Heart right ventricle (tissue), 16 donors: ENCODE measurements at regions not wholly inside any gene's neighbourhood (a gene's known extent, or its start where the extent isn't known, plus 50 kb on each side); places are given as distances from the start of the nearest gene placed in this dataset.

Experiments used
- ATAC-seq, 8 donors: fragments of 200-7000 bp; cut with Tn5 transposase; one replicate each; pipeline ENCODE4 v1.9.1; 2020; ENCODE audit warnings: mild to moderate bottlenecking in 8 of 8, moderate library complexity in 8 of 8, moderate number of reproducible peaks in 1 of 8
- DNase-seq, 2 donors: peaks; one replicate each; pipeline ENCODE4 v3.0.0-alpha.2; 2020
- H3K27ac ChIP-seq, 10 donors: fragments of 200-600 bp; sonication (generic) in 2 of 10; one replicate each; pipeline versions ENCODE4 v1.5.0 to v1.8.0; 2020 to 2022; ENCODE audit warnings: mild to moderate bottlenecking in 3 of 10
- H3K27me3 ChIP-seq, 7 donors: fragments of 200-600 bp; one replicate each; pipeline ENCODE4 v1.8.0; 2021 to 2022; ENCODE audit warnings: mild to moderate bottlenecking in 2 of 7
- H3K36me3 ChIP-seq, 9 donors: fragments of 200-600 bp; sonication (generic) in 1 of 9; one replicate each; pipeline versions ENCODE4 v1.5.0 to v1.8.0; 2020 to 2022; ENCODE audit warnings: mild to moderate bottlenecking in 2 of 9
- H3K4me1 ChIP-seq, 9 donors: fragments of 200-600 bp; sonication (generic) in 1 of 9; one replicate each; pipeline versions ENCODE4 v1.5.0 to v1.8.0; 2020 to 2022; ENCODE audit warnings: mild to moderate bottlenecking in 4 of 9
- H3K4me3 ChIP-seq, 10 donors: fragments of 200-600 bp; sonication (generic) in 2 of 10; one replicate each; pipeline versions ENCODE4 v1.5.0 to v1.8.0; 2020 to 2022; ENCODE audit warnings: mild to moderate bottlenecking in 7 of 10, moderate library complexity in 2 of 10
- H3K9me3 ChIP-seq, 11 donors: fragments of 200-600 bp in 10 of 11; sonication (generic) in 2 of 11; one replicate each; pipeline versions ENCODE4 v1.5.0 to v1.8.0; 2013 to 2022; ENCODE audit warnings: mild to moderate bottlenecking in 2 of 11, control low read depth in 1 of 11, moderate library complexity in 1 of 11
- CTCF ChIP-seq, 9 donors: fragments of 200-600 bp; sonication (generic) in 2 of 9; IDR thresholded peaks; one replicate each; pipeline versions ENCODE4 v1.5.0 to v1.8.0; 2021 to 2022; ENCODE audit warnings: antibody characterized with exemption in 9 of 9, mild to moderate bottlenecking in 5 of 9, moderate library complexity in 1 of 9
- WGBS, 2 donors: extraction: QIAGEN DNeasy Blood & Tissue Kit; methylation state at CpG; one replicate each; pipeline ENCODE4 v1.1.7; 2013; ENCODE audit warnings: inconsistent platforms in 1 of 2; 5-methylcytosine and 5-hydroxymethylcytosine counted together
- intact Hi-C, 10 donors: fragments of 100-400 bp; cut with DNase I; formaldehyde crosslinking; loops; one replicate each; pipeline versions ENCODE4 v1.11.1 to v1.14.2; 2022
- donor health status: Arrhythmogenic right ventricular cardiomyopathy.
- donor health status: ischemic (EF 13 %, LVEDD 7.1; RV severe dilation, severe dysfunction).
- donor health status: healthy with polysubstance abuse.
- donor health status: DM: no; HTN: yes; CAD: no.
- donor health status: DM: no; HTN: no; CAD: no.
- donor health status: ischemic (EF 25% LVEDD 6.9; RV normal size, moderate dysfunction).
- donor health status: ischemic (EF 25% LVEDD 5.7; RV mildly dilated, moderate dysfunction).
- donor health status: healthy.
- donor health status: DM: yes; HTN: yes; CAD: no.
- donor health status: Ischemic cardiomyopathy.
- donor health status: ischemic (EF 35%, LVEDD 5.7; RV mildly dilated, moderate dysfunction).
- donor health status: nonischemic (EF 11% LVEDD 7.7; RV severe dilation, severe dysfunction).
- donor health status: DM: yes; HTN: yes; CAD: no.
- donor health status: PGD.
- donor health status: ischemic (EF 29% LVEDD 5.4; RV normal size, mild dysfunction).
- donor health status: nonischemic (EF 23%, LVEDD 6.1; RV moderate dilation, normal function).

DNA sequence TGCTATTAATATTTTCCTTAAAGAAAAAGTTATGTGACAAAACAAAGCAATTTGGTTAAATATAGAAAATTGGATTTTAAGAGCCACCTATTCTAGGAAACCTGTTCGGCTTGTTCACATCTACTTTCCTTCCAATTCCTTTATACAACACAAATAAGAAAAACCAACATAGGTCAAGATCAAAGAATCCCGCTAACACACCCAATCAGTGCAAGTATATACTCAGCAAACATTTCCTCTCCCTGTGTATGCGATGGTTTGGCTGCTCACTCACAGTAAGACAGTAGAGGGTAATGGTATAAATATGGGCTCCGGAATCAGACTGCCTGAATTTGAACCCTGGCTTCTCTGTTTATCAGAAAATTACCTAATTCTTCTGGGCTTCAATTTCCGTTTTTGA is 757.5 kb upstream of the ZNF608 start:
- no peaks in the 10 kb centered on the region for H3K4me1 ChIP-seq
- 78 to 94% methylated on average over 5 of the region's 5 CpGs for WGBS, 2 donors
- TF ChIP-seq CTCF (IDR thresholded peaks at IDR 0.05): no peak
- H3K27ac ChIP-seq: no peak overlapping the region
- H3K4me3 ChIP-seq: no peak overlapping the region
- H3K36me3 ChIP-seq: no peaks in the 10 kb centered on the region
- ATAC-seq: no peak
- H3K27me3 ChIP-seq: no peaks in the 10 kb centered on the region
- intact Hi-C loops: no loop called here
- DNase-seq: no peak
- H3K9me3 ChIP-seq: no peaks in the 10 kb centered on the region

GRCh38 chr5:125505115-125505514 is 758.7 kb upstream of the ZNF608 start:
- Histone ChIP-seq H3K27ac (no peak overlapping the region), H3K27me3 (no peaks in the 10 kb centered on the region), H3K4me1 (no peaks in the 10 kb centered on the region), H3K4me3 (no peak overlapping the region), H3K9me3 (no peaks in the 10 kb centered on the region), H3K36me3 (no peaks in the 10 kb centered on the region)
- no peak for DNase-seq
- no peak for TF ChIP-seq CTCF (IDR thresholded peaks at IDR 0.05)
- intact Hi-C loops: no loop called here
- WGBS, 2 donors: 90 to 93% methylated on average over 3 of the region's 3 CpGs
- ATAC-seq: no peak

DNA sequence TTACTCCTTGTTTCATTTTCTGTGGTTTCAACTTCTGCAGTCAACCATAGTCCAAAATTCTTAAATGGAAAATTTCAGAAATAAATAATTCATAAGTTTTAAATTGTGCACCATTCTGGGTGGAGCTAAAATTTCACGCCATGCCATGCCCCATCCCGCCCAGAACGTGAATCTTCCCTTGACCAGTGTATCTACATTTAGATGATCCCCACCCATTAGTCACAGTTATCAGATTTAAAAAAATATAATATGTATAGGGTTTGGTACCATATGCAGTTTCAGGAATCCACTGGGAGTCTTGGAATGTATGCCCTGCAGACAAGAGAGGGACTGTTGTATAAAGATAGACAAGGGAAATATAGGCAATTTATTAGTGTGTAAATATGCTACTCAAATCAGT is 759.7 kb upstream of the ZNF608 start:
- H3K27ac ChIP-seq: no peak overlapping the region
- ATAC-seq: no peak
- H3K4me3 ChIP-seq: no peak overlapping the region
- intact Hi-C loops: no loop called here
- no peaks in the 10 kb centered on the region for H3K36me3 ChIP-seq
- TF ChIP-seq CTCF (IDR thresholded peaks at IDR 0.05): no peak
- no peak for DNase-seq
- WGBS, 2 donors: 93 to 98% methylated on average over 3 of the region's 3 CpGs
- no peaks in the 10 kb centered on the region for H3K4me1 ChIP-seq
- H3K9me3 ChIP-seq: no peaks in the 10 kb centered on the region
- H3K27me3 ChIP-seq: no peaks in the 10 kb centered on the region

DNA sequence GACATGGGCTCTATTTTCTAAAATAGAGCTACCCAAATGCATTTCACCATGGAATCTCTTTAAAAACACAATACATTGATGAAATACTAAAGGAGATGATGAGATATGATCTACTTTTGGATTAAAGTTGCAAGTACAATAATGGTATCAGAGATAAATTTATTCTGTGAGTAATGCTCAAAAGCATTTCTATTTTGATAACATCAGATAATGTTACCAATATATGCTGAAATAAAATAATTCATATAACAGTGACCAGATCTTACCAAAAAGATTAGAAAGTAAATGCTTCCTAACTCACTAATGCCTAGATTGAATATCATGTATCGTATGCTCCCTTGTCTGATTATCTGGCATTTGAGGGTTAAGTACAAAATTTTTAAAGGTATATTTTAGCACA is 761.8 kb upstream of the ZNF608 start:
- intact Hi-C loops: no loop called here
- Histone ChIP-seq H3K27ac (no peak overlapping the region), H3K27me3 (no peaks in the 10 kb centered on the region), H3K4me3 (no peak overlapping the region), H3K4me1 (no peaks in the 10 kb centered on the region), H3K36me3 (no peaks in the 10 kb centered on the region), H3K9me3 (no peaks in the 10 kb centered on the region)
- ATAC-seq (no peak), DNase-seq (no peak)
- no peak for TF ChIP-seq CTCF (IDR thresholded peaks at IDR 0.05)
- WGBS, 2 donors: 98 to 99% methylated on average over 1 of the region's 1 CpG

DNA sequence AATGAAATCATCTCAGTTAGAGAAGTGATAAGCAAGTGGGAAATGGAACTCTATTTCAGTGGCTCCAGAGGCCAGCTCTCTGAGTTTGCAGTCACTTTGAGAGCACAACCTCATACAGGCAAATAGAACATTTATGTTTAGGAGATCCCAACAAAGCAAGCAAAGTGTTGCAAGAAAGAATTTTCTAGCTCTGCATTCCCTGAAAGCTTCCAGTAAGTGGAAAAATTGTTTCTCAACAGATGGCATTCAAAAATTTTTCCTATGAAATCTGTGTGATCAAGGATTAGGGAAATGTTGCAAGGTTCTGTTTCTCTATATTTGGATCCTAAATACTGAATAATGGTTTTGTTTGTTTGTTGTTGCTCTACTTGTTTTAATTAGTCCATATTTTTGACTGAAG is 764.2 kb upstream of the ZNF608 start:
- no peak for ATAC-seq
- intact Hi-C loops: no loop called here
- no peak for TF ChIP-seq CTCF (IDR thresholded peaks at IDR 0.05)
- no peak for DNase-seq
- H3K36me3 ChIP-seq: no peaks in the 10 kb centered on the region
- H3K9me3 ChIP-seq: no peaks in the 10 kb centered on the region
- no peaks in the 10 kb centered on the region for H3K4me1 ChIP-seq
- H3K27me3 ChIP-seq: no peaks in the 10 kb centered on the region
- H3K27ac ChIP-seq: no peak overlapping the region
- no peak overlapping the region for H3K4me3 ChIP-seq
